ENCODE measurements at regions not wholly inside any gene's neighbourhood (a gene's known extent, or its start where the extent isn't known, plus 50 kb on each side); places are given as distances from the start of the nearest gene placed in this dataset.

GRCh38 chr5:110038297-110038997, 348.7 kb downstream of the MAN2A1 start:
- intact Hi-C loops (cut with DNase I; ENCODE audit: low total_unique reads) (no loop called here), in situ Hi-C loops (cut with MboI; ENCODE audit: low sequenced_read_pairs in 4 of 4) (no loop called here)

GRCh38 chr5:110040178-110040577, 350.5 kb downstream of the MAN2A1 start:
- H3K9me3 ChIP-seq, result no peaks in the 10 kb centered on the region
- TF ChIP-seq CTCF (IDR thresholded peaks at IDR 0.05 in 4 of 5, conservative IDR thresholded peaks at IDR 0.05 in 1 of 5) (no peak), POLR2A (IDR thresholded peaks at IDR 0.05) (no peak)
- H3K4me1 ChIP-seq, result no peaks in the 10 kb centered on the region
- H3K4me3 ChIP-seq, result no peak overlapping the region
- in situ Hi-C loops (cut with MboI; ENCODE audit: low sequenced_read_pairs in 4 of 4), result no loop called here
- H3K27me3 ChIP-seq, result no peaks in the 10 kb centered on the region
- no peak overlapping the region for H3K27ac ChIP-seq
- DNase-seq, result no peak
- intact Hi-C loops (cut with DNase I; ENCODE audit: low total_unique reads), result no loop called here
- H3K36me3 ChIP-seq, result no peaks in the 10 kb centered on the region
- ATAC-seq, result no peak

More at GRCh38 chr5:110038297-110038997, 348.7 kb downstream of the MAN2A1 start:
- Histone ChIP-seq H3K9me3 (no peaks in the 10 kb centered on the region), H3K27ac (no peak overlapping the region), H3K36me3 (no peaks in the 10 kb centered on the region), H3K27me3 (no peaks in the 10 kb centered on the region), H3K4me1 (no peaks in the 10 kb centered on the region), H3K4me3 (no peak overlapping the region)
- no peak for DNase-seq
- TF ChIP-seq CTCF (IDR thresholded peaks at IDR 0.05 in 4 of 5, conservative IDR thresholded peaks at IDR 0.05 in 1 of 5), result no peak
- no peak for TF ChIP-seq POLR2A (IDR thresholded peaks at IDR 0.05)
- no peak for ATAC-seq

- TF ChIP-seq CTCF (IDR thresholded peaks at IDR 0.05 in 4 of 5, conservative IDR thresholded peaks at IDR 0.05 in 1 of 5) (no peak), POLR2A (IDR thresholded peaks at IDR 0.05) (no peak)
- DNase-seq (no peak), ATAC-seq (no peak)
- no peak overlapping the region for H3K27ac ChIP-seq
- no peaks in the 10 kb centered on the region for H3K27me3 ChIP-seq
- no peaks in the 10 kb centered on the region for H3K4me1 ChIP-seq
- H3K9me3 ChIP-seq, result no peaks in the 10 kb centered on the region
- in situ Hi-C loops (cut with MboI; ENCODE audit: low sequenced_read_pairs in 4 of 4), result no loop called here
- intact Hi-C loops (cut with DNase I; ENCODE audit: low total_unique reads), result no loop called here
- no peaks in the 10 kb centered on the region for H3K36me3 ChIP-seq
- H3K4me3 ChIP-seq, result no peak overlapping the region
Measured at GRCh38 chr5:110043025-110043424, 353.3 kb downstream of the MAN2A1 start.

GRCh38 chr5:110045158-110045557, 355.4 kb downstream of the MAN2A1 start:
- ATAC-seq, result no peak
- TF ChIP-seq POLR2A (IDR thresholded peaks at IDR 0.05), result no peak
- no peak for TF ChIP-seq CTCF (IDR thresholded peaks at IDR 0.05 in 4 of 5, conservative IDR thresholded peaks at IDR 0.05 in 1 of 5)

GRCh38 chr5:110048491-110048890, 358.8 kb downstream of the MAN2A1 start:
- intact Hi-C loops (cut with DNase I; ENCODE audit: low total_unique reads) (no loop called here), in situ Hi-C loops (cut with MboI; ENCODE audit: low sequenced_read_pairs in 4 of 4) (no loop called here)
- Histone ChIP-seq H3K4me3 (no peak overlapping the region), H3K36me3 (no peaks in the 10 kb centered on the region), H3K27ac (no peak overlapping the region), H3K27me3 (no peaks in the 10 kb centered on the region), H3K4me1 (no peaks in the 10 kb centered on the region), H3K9me3 (no peaks in the 10 kb centered on the region)
- ATAC-seq, result no peak
- TF ChIP-seq CTCF (IDR thresholded peaks at IDR 0.05 in 4 of 5, conservative IDR thresholded peaks at IDR 0.05 in 1 of 5) (no peak), POLR2A (IDR thresholded peaks at IDR 0.05) (no peak)
- DNase-seq, result no peak

More at GRCh38 chr5:110045158-110045557, 355.4 kb downstream of the MAN2A1 start:
- Histone ChIP-seq H3K9me3 (no peaks in the 10 kb centered on the region), H3K27me3 (no peaks in the 10 kb centered on the region), H3K4me3 (no peak overlapping the region), H3K4me1 (no peaks in the 10 kb centered on the region), H3K36me3 (no peaks in the 10 kb centered on the region), H3K27ac (no peak overlapping the region)
- in situ Hi-C loops (cut with MboI; ENCODE audit: low sequenced_read_pairs in 4 of 4) (no loop called here), intact Hi-C loops (cut with DNase I; ENCODE audit: low total_unique reads) (no loop called here)
- no peak for DNase-seq
